ENCODE measurements at regions not wholly inside any gene's neighbourhood (a gene's known extent, or its start where the extent isn't known, plus 50 kb on each side); places are given as distances from the start of the nearest gene placed in this dataset.

DNA sequence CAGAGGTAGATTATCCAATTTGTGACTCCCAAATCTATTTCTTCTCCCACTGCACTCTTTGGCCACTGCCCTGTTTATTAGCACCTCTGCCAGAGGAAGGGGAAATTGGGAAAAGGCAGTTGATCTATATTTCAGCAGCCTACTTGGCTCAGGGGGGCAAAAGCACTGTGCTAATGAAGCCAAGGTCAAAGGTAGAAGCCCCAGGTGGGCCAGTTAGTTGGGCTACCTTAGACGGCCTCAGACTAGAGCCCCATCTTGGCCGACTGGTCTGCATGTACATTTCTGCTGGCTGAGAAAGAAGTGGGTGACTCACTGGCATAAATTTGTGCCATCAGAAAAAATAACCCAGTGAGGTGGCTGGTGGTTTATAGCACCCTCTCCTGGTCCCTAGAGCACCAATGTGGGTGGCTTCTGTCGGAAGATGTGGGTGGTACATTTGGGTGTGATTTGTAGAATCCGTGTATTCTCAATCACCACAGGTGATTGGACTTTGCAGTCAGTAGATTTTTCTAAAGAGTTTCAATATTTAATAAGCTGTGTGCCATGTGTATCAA lies 293.3 kb upstream of the MKI67 start:
- Histone ChIP-seq H3K4me3 (replicated peaks in 1 of 3; ENCODE audit: insufficient read depth in 1 of 3, low read depth in 2 of 3, low read length in 3 of 3) (no peak overlapping the region), H3K4me1 (ENCODE audit: insufficient read depth, low read length) (no peaks in the 10 kb centered on the region), H3K27me3 (ENCODE audit: control insufficient read depth in 1 of 2, insufficient read depth in 2 of 2, low read length in 2 of 2) (peaks cover 0 to 15% of the 10 kb centered on the region in 2 experiments; a peak in 3 of 5 replicates), H3K27ac (ENCODE audit: extremely low read length, insufficient read depth, low read length) (no peak overlapping the region), H3K4me2 (ENCODE audit: low read depth, low read length) (no peak overlapping the region), H4K20me1 (ENCODE audit: insufficient read depth, low read length) (no peaks in the 10 kb centered on the region), H3K9ac (ENCODE audit: insufficient read depth, low read depth, low read length) (no peak overlapping the region), H2AFZ (ENCODE audit: low read length) (no peak overlapping the region), H3K9me3 (ENCODE audit: low read length) (no peaks in the 10 kb centered on the region), H3K79me2 (ENCODE audit: insufficient read depth, low read length) (no peaks in the 10 kb centered on the region), H3K36me3 (replicated peaks in 1 of 2; ENCODE audit: control insufficient read depth in 1 of 2, insufficient read depth in 2 of 2, low read length in 2 of 2) (no peaks in the 10 kb centered on the region)
- DNase-seq (ENCODE audit: low spot score), result no peak
- intact Hi-C loops (cut with micrococcal nuclease; ENCODE audit: unreplicated experiment) (no loop called here), in situ Hi-C loops (cut with HindIII; ENCODE audit: extremely low pct_ligation_motif_present, low pct_unique_long_range_greater_than_20kb) (no loop called here)
- TF ChIP-seq, protein P1, sequence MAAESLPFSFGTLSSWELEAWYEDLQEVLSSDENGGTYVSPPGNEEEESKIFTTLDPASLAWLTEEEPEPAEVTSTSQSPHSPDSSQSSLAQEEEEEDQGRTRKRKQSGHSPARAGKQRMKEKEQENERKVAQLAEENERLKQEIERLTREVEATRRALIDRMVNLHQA (CRISPR knock-in tag; IDR thresholded peaks at IDR 0.05), result no peak
- TF ChIP-seq ZNF549 (CRISPR knock-in tag; IDR thresholded peaks at IDR 0.05) (no peak), NAIF1 (CRISPR knock-in tag; IDR thresholded peaks at IDR 0.05; ENCODE audit: borderline replicate concordance) (no peak), GTF3A (CRISPR knock-in tag; conservative IDR thresholded peaks at IDR 0.05) (no peak)
- ChIA-PET POLR2A (no interaction called here), CTCF (ENCODE audit: low intra/inter-chr PET ratio, low total read pairs) (no interaction called here)
- 37% methylated on average over 3 of the region's 4 CpGs for WGBS (ENCODE audit: low lambda C conversion rate)
- no peak for FAIRE-seq
- no peak for ATAC-seq
- BruUV-seq (replicated peaks), result no TSS peak

GRCh38 chr10:128420623-128421022 lies 294.4 kb upstream of the MKI67 start:
- no peak overlapping the region for H2AFZ ChIP-seq (ENCODE audit: low read length)
- H3K4me1 ChIP-seq (ENCODE audit: insufficient read depth, low read length), result no peaks in the 10 kb centered on the region
- intact Hi-C loops (cut with micrococcal nuclease; ENCODE audit: unreplicated experiment), result no loop called here
- no peak overlapping the region for H3K27ac ChIP-seq (ENCODE audit: extremely low read length, insufficient read depth, low read length)
- H3K4me2 ChIP-seq (ENCODE audit: low read depth, low read length), result no peak overlapping the region
- H3K9ac ChIP-seq (ENCODE audit: insufficient read depth, low read depth, low read length), result no peak overlapping the region
- no peaks in the 10 kb centered on the region for H3K79me2 ChIP-seq (ENCODE audit: insufficient read depth, low read length)
- no peaks in the 10 kb centered on the region for H3K9me3 ChIP-seq (ENCODE audit: low read length)
- ATAC-seq (no peak), FAIRE-seq (no peak), DNase-seq (ENCODE audit: low spot score) (no peak)
- CTCF ChIA-PET (ENCODE audit: low intra/inter-chr PET ratio, low total read pairs), result no interaction called here
- 38% methylated on average over 3 of the region's 3 CpGs for WGBS (ENCODE audit: low lambda C conversion rate)
- TF ChIP-seq MTA1 (CRISPR knock-in tag; IDR thresholded peaks at IDR 0.05; ENCODE audit: borderline replicate concordance) (no peak), MLX (CRISPR knock-in tag; IDR thresholded peaks at IDR 0.05) (no peak)
- in situ Hi-C loops (cut with HindIII; ENCODE audit: extremely low pct_ligation_motif_present, low pct_unique_long_range_greater_than_20kb), result no loop called here
- H3K36me3 ChIP-seq (replicated peaks in 1 of 2; ENCODE audit: control insufficient read depth in 1 of 2, insufficient read depth in 2 of 2, low read length in 2 of 2), result no peaks in the 10 kb centered on the region
- POLR2A ChIA-PET, result no interaction called here
- no peaks in the 10 kb centered on the region for H4K20me1 ChIP-seq (ENCODE audit: insufficient read depth, low read length)
- peaks cover 0 to 15% of the 10 kb centered on the region in 2 experiments; a peak in 3 of 5 replicates for H3K27me3 ChIP-seq (ENCODE audit: control insufficient read depth in 1 of 2, insufficient read depth in 2 of 2, low read length in 2 of 2)
- H3K4me3 ChIP-seq (replicated peaks in 1 of 3; ENCODE audit: insufficient read depth in 1 of 3, low read depth in 2 of 3, low read length in 3 of 3), result no peak overlapping the region
- no TSS peak for BruUV-seq (replicated peaks)

Data from HepG2 (cell line).